Right lobe of liver (tissue), 6 donors: ENCODE measurements at regions not wholly inside any gene's neighbourhood (a gene's known extent, or its start where the extent isn't known, plus 50 kb on each side); places are given as distances from the start of the nearest gene placed in this dataset.

Experiments used
- ATAC-seq, 4 donors: fragments of 200-7000 bp; cut with Tn5 transposase; one replicate each; pipeline ENCODE4 v1.9.1; 2020; ENCODE audit warnings: mild to moderate bottlenecking in 4 of 4, moderate library complexity in 4 of 4
- DNase-seq, 3 donors: peaks; one replicate each; pipeline ENCODE4 v3.0.0-alpha.2; 2020
- H3K27ac ChIP-seq, 3 donors: fragments of 200-600 bp; one replicate each; pipeline ENCODE4 v1.8.0; 2022
- H3K27me3 ChIP-seq, 2 donors: fragments of 200-600 bp; one replicate each; pipeline ENCODE4 v1.8.0; 2022
- H3K36me3 ChIP-seq, 4 donors: fragments of 200-600 bp; sonication (generic) in 1 of 4; one replicate each; pipeline versions ENCODE4 v1.5.1 to v1.8.0; 2017 to 2022; ENCODE audit warnings: control low read depth in 1 of 4
- H3K4me1 ChIP-seq, 4 donors: fragments of 200-600 bp; sonication (generic) in 1 of 4; one replicate each; pipeline versions ENCODE4 v1.5.1 to v1.8.0; 2017 to 2022; ENCODE audit warnings: control low read depth in 1 of 4
- H3K4me3 ChIP-seq, 3 donors: fragments of 200-600 bp; one replicate each; pipeline ENCODE4 v1.8.0; 2022
- H3K9me3 ChIP-seq, 4 donors: fragments of 200-600 bp; sonication (generic) in 1 of 4; one replicate each; pipeline versions ENCODE4 v1.5.1 to v1.8.0; 2017 to 2022; ENCODE audit warnings: control low read depth in 1 of 4
- POLR2A ChIP-seq: fragments of 450-650 bp; IDR thresholded peaks from one replicate; pipeline ENCODE4 v1.6.1; 2017; ENCODE audit warnings: antibody characterized with exemption, mild to moderate bottlenecking
- WGBS: methylation state at CpG from one replicate; pipeline ENCODE4 v1.1.6; 2018; ENCODE audit warnings: low coverage, low lambda C conversion rate; ENCODE audit not compliant: insufficient coverage; ENCODE audit errors: missing lambda C conversion rate; 5-methylcytosine and 5-hydroxymethylcytosine counted together
- intact Hi-C, 2 donors: fragments of 100-400 bp; cut with DNase I; formaldehyde crosslinking; loops; one replicate each; pipeline versions ENCODE4 v1.11.2 to v1.14.1; 2022
- TF ChIP-seq, protein P1 (sequence below), 4 donors: fragments of 200-600 bp in 3 of 4; fragments of 450-650 bp in 1 of 4; IDR thresholded peaks; one replicate each; pipeline versions ENCODE4 v1.5.1 to v1.8.0; 2016 to 2022; ENCODE audit warnings: antibody characterized with exemption in 4 of 4, mild to moderate bottlenecking in 2 of 4
- donor health status: DM: no; HTN: yes; CAD: no.
- donor health status: DM: no; HTN: no; CAD: no.
- donor health status: DM: no; HTN: no; CAD: no.
- donor health status: DM: no; HTN: yes; CAD: no.
- donor health status: DM: no; HTN: yes; CAD: no.

DNA sequence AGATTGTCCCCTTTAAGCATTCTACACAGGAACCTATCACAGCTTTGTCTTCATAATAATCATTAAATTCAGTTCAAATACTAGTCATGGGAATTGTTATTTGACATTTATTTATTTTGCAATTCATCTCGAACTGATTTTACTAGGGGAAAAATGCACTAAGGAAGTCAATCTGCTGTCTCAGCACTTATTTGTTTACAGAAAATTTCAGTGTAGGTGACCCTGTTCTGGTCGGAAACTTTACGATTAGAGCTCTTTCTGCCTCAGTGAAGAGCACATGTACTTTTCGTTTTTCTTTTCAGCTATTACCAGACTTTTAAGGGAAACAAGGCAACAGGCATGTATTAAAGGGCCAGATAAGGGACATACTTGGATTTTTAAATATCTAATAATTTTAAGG, 1405.7 kb upstream of the ZEB2 start:
- 29% methylated on average over 4 of the region's 4 CpGs for WGBS
- H3K4me1 ChIP-seq: no peaks in the 10 kb centered on the region

DNA sequence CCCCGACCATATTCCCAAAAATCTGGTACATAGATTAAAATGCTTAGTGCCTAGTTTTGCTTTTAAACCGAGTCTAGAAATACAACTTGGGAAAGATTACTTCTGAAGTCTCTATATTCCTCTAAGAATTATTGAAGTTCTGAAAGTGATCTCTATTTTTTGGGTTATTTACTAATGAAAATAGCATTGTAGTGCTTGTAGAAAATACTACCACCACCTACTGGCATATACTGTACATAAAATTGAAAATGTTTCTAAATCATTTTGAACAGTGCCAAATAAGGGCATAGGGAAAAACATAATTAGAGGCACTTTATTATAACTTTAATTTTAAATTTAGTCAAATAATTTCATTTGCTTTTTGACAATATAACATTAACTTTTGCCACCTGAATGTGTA, 1399.6 kb upstream of the ZEB2 start:
- H3K4me1 ChIP-seq: no peaks in the 10 kb centered on the region
- WGBS: 56% methylated on average over 2 of the region's 2 CpGs

More for the DNA sequence above, 1405.7 kb upstream of the ZEB2 start:
- no peaks in the 10 kb centered on the region for H3K27me3 ChIP-seq
- ATAC-seq (no peak), DNase-seq (no peak)
- H3K4me3 ChIP-seq: no peak overlapping the region
- intact Hi-C loops: no loop called here
- H3K27ac ChIP-seq: no peak overlapping the region
- TF ChIP-seq POLR2A: no peak
- TF ChIP-seq, protein P1, sequence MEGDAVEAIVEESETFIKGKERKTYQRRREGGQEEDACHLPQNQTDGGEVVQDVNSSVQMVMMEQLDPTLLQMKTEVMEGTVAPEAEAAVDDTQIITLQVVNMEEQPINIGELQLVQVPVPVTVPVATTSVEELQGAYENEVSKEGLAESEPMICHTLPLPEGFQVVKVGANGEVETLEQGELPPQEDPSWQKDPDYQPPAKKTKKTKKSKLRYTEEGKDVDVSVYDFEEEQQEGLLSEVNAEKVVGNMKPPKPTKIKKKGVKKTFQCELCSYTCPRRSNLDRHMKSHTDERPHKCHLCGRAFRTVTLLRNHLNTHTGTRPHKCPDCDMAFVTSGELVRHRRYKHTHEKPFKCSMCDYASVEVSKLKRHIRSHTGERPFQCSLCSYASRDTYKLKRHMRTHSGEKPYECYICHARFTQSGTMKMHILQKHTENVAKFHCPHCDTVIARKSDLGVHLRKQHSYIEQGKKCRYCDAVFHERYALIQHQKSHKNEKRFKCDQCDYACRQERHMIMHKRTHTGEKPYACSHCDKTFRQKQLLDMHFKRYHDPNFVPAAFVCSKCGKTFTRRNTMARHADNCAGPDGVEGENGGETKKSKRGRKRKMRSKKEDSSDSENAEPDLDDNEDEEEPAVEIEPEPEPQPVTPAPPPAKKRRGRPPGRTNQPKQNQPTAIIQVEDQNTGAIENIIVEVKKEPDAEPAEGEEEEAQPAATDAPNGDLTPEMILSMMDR (IDR thresholded peaks at IDR 0.05): no peak
- H3K9me3 ChIP-seq: no peaks in the 10 kb centered on the region
- no peaks in the 10 kb centered on the region for H3K36me3 ChIP-seq

DNA sequence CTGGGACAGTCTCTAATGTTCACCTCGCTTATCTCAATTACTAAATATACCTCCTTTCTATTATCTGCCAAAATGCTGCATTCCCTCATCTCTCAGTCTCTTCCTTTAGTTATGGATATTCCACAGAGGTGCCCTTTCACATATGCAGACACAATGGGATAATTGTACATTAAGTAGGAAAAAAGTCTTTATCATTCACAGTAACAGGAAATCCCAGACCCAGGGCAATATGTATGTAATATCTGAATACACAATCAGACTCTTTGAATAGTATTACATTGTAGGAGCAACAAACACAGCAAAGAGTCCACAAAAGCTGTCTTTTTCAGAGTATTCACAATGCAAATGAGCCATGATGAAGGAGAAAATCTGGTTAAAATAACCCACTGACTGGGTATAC, 1399.0 kb upstream of the ZEB2 start:
- no peaks in the 10 kb centered on the region for H3K4me1 ChIP-seq
- intact Hi-C loops: no loop called here
- DNase-seq (no peak), ATAC-seq (no peak)
- no peaks in the 10 kb centered on the region for H3K27me3 ChIP-seq
- H3K27ac ChIP-seq: no peak overlapping the region
- TF ChIP-seq, protein P1 (IDR thresholded peaks at IDR 0.05): no peak
- TF ChIP-seq POLR2A: no peak
- no peaks in the 10 kb centered on the region for H3K36me3 ChIP-seq
- 80% methylated on average over 1 of the region's 1 CpG for WGBS
- H3K9me3 ChIP-seq: no peaks in the 10 kb centered on the region
- no peak overlapping the region for H3K4me3 ChIP-seq

More for the DNA sequence above, 1399.6 kb upstream of the ZEB2 start:
- intact Hi-C loops: no loop called here
- H3K4me3 ChIP-seq: no peak overlapping the region
- no peaks in the 10 kb centered on the region for H3K27me3 ChIP-seq
- H3K27ac ChIP-seq: no peak overlapping the region
- ATAC-seq (peak in 1 of 4 donors; percentile 45), DNase-seq (no peak)
- TF ChIP-seq, protein P1 (IDR thresholded peaks at IDR 0.05): peak; percentile 14 to 36 (median 19)
- TF ChIP-seq POLR2A: no peak
- H3K9me3 ChIP-seq: no peaks in the 10 kb centered on the region
- no peaks in the 10 kb centered on the region for H3K36me3 ChIP-seq

DNA sequence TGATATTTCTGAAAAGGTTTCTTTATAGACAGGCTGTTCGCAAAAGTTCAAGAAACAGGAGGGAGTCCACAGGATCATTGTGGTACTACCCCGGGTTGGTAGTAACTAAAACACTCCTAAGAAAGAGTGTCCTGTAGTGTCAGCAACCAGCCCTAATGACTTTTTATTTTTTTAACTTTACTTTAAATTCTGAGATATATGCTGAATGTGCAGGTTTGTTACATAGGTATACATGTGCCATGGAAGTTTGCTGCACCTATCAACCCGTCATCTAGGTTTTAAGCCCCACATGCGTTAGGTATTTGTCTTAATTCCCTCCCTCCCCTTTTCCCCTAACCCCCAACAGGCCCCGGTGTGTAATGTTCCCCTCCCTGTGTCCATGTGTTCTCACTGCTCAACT, 1396.9 kb upstream of the ZEB2 start:
- H3K4me3 ChIP-seq: no peak overlapping the region
- H3K36me3 ChIP-seq: no peaks in the 10 kb centered on the region
- no peaks in the 10 kb centered on the region for H3K4me1 ChIP-seq
- no peaks in the 10 kb centered on the region for H3K27me3 ChIP-seq
- no peak for DNase-seq
- 90% methylated on average over 5 of the region's 5 CpGs for WGBS
- TF ChIP-seq, protein P1 (IDR thresholded peaks at IDR 0.05): no peak
- no peak for TF ChIP-seq POLR2A
- intact Hi-C loops: no loop called here
- no peaks in the 10 kb centered on the region for H3K9me3 ChIP-seq
- H3K27ac ChIP-seq: no peak overlapping the region
- no peak for ATAC-seq

DNA sequence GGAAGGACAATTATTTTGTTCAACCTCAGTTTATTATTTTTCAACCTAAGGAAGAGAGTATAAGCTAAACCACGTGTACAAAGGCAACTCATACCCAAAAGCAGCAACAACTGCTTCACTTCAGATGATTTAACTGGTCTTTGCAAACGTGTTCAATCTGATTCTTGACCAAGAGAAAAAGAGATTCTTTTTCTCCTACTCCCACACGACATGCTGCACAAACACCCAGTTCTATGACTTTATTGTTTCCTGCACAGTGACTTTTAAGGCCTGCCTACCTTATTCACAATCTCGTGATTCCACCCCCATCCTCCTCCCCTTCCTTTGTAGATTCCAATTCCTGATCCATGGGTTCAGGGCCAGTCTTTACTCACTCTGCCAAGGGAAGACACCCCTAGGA, 1394.8 kb upstream of the ZEB2 start:
- H3K9me3 ChIP-seq: no peaks in the 10 kb centered on the region
- H3K36me3 ChIP-seq: no peaks in the 10 kb centered on the region
- ATAC-seq (no peak), DNase-seq (no peak)
- no peak for TF ChIP-seq POLR2A
- TF ChIP-seq, protein P1 (IDR thresholded peaks at IDR 0.05): no peak
- H3K4me1 ChIP-seq: no peaks in the 10 kb centered on the region
- no peak overlapping the region for H3K4me3 ChIP-seq
- H3K27me3 ChIP-seq: no peaks in the 10 kb centered on the region
- WGBS: 39% methylated on average over 4 of the region's 4 CpGs
- intact Hi-C loops: no loop called here
- H3K27ac ChIP-seq: no peak overlapping the region
